ENCODE measurements at regions not wholly inside any gene's neighbourhood (a gene's known extent, or its start where the extent isn't known, plus 50 kb on each side); places are given as distances from the start of the nearest gene placed in this dataset.

GRCh38 chr5:105663671-105664070, 2007.1 kb downstream of the EFNA5 start:
- H3K4me3 ChIP-seq (ENCODE audit: low read depth, low read length), result no peak overlapping the region
- FAIRE-seq (no peak), DNase-seq (ENCODE audit: low read depth) (no peak)
- no peaks in the 10 kb centered on the region for H3K27me3 ChIP-seq (ENCODE audit: control insufficient read depth, insufficient read depth, low read length)
- no peaks in the 10 kb centered on the region for H3K36me3 ChIP-seq (ENCODE audit: control insufficient read depth, insufficient read depth, low read length)
- no peak for TF ChIP-seq CTCF (IDR thresholded peaks at IDR 0.05; ENCODE audit: insufficient read depth, low read length, severe bottlenecking)

GRCh38 chr5:105659396-105659795, 2011.3 kb downstream of the EFNA5 start:
- no peak overlapping the region for H3K4me3 ChIP-seq (ENCODE audit: low read depth, low read length)
- DNase-seq (ENCODE audit: low read depth) (no peak), FAIRE-seq (no peak)
- H3K36me3 ChIP-seq (ENCODE audit: control insufficient read depth, insufficient read depth, low read length), result no peaks in the 10 kb centered on the region
- H3K27me3 ChIP-seq (ENCODE audit: control insufficient read depth, insufficient read depth, low read length), result no peaks in the 10 kb centered on the region
- no peak for TF ChIP-seq CTCF (IDR thresholded peaks at IDR 0.05; ENCODE audit: insufficient read depth, low read length, severe bottlenecking)

- Histone ChIP-seq H3K27me3 (ENCODE audit: control insufficient read depth, insufficient read depth, low read length) (no peaks in the 10 kb centered on the region), H3K36me3 (ENCODE audit: control insufficient read depth, insufficient read depth, low read length) (no peaks in the 10 kb centered on the region), H3K4me3 (ENCODE audit: low read depth, low read length) (no peak overlapping the region)
- FAIRE-seq (peak; percentile 50), DNase-seq (ENCODE audit: low read depth) (no peak)
- no peak for TF ChIP-seq CTCF (IDR thresholded peaks at IDR 0.05; ENCODE audit: insufficient read depth, low read length, severe bottlenecking)
Observed at GRCh38 chr5:105640328-105640727, 2030.4 kb downstream of the EFNA5 start.

- no peaks in the 10 kb centered on the region for H3K36me3 ChIP-seq (ENCODE audit: control insufficient read depth, insufficient read depth, low read length)
- H3K27me3 ChIP-seq (ENCODE audit: control insufficient read depth, insufficient read depth, low read length), result no peaks in the 10 kb centered on the region
- no peak for TF ChIP-seq CTCF (IDR thresholded peaks at IDR 0.05; ENCODE audit: insufficient read depth, low read length, severe bottlenecking)
- no peak for DNase-seq (ENCODE audit: low read depth)
- no peak for FAIRE-seq
- no peak overlapping the region for H3K4me3 ChIP-seq (ENCODE audit: low read depth, low read length)
Observed at GRCh38 chr5:105639511-105639910, 2031.2 kb downstream of the EFNA5 start.

- no peak for DNase-seq (ENCODE audit: low read depth)
- no peak for TF ChIP-seq CTCF (IDR thresholded peaks at IDR 0.05; ENCODE audit: insufficient read depth, low read length, severe bottlenecking)
- no peaks in the 10 kb centered on the region for H3K27me3 ChIP-seq (ENCODE audit: control insufficient read depth, insufficient read depth, low read length)
- no peaks in the 10 kb centered on the region for H3K36me3 ChIP-seq (ENCODE audit: control insufficient read depth, insufficient read depth, low read length)
- FAIRE-seq, result no peak
- H3K4me3 ChIP-seq (ENCODE audit: low read depth, low read length), result no peak overlapping the region
Observed at GRCh38 chr5:105639068-105639467, 2031.7 kb downstream of the EFNA5 start.

- no peak for FAIRE-seq
- no peak for TF ChIP-seq CTCF (IDR thresholded peaks at IDR 0.05; ENCODE audit: insufficient read depth, low read length, severe bottlenecking)
- DNase-seq (ENCODE audit: low read depth), result no peak
- Histone ChIP-seq H3K4me3 (ENCODE audit: low read depth, low read length) (no peak overlapping the region), H3K27me3 (ENCODE audit: control insufficient read depth, insufficient read depth, low read length) (no peaks in the 10 kb centered on the region), H3K36me3 (ENCODE audit: control insufficient read depth, insufficient read depth, low read length) (no peaks in the 10 kb centered on the region)
Observed at GRCh38 chr5:105638437-105638836, 2032.3 kb downstream of the EFNA5 start.
